GM04503 (cell line): ENCODE measurements at regions not wholly inside any gene's neighbourhood (a gene's known extent, or its start where the extent isn't known, plus 50 kb on each side); places are given as distances from the start of the nearest gene placed in this dataset.
A peak's percentile ranks its signal among the peaks of the same experiment; 100 is the strongest.

Experiments
- DNase-seq: peaks from one replicate; pipeline ENCODE4 v3.0.0-alpha.2; 2012; ENCODE audit warnings: low read depth

GRCh38 chr2:217090024-217090473, 230.2 kb upstream of the TNP1 start:
- DNase-seq: no peak

- DNase-seq: no peak
Observed at GRCh38 chr2:217086718-217087117, 226.9 kb upstream of the TNP1 start.

GRCh38 chr2:217086038-217086522, 226.2 kb upstream of the TNP1 start:
- no peak for DNase-seq

GRCh38 chr2:217085543-217085942, 225.7 kb upstream of the TNP1 start:
- no peak for DNase-seq

GRCh38 chr2:217081799-217082198, 221.9 kb upstream of the TNP1 start:
- no peak for DNase-seq

GRCh38 chr2:217079165-217079564, 219.3 kb upstream of the TNP1 start:
- no peak for DNase-seq

GRCh38 chr2:217077831-217078407, 218.1 kb upstream of the TNP1 start:
- no peak for DNase-seq

- no peak for DNase-seq
Observed at GRCh38 chr2:217076657-217077232, 216.9 kb upstream of the TNP1 start.

- no peak for DNase-seq
Observed at GRCh38 chr2:217076058-217076435, 216.2 kb upstream of the TNP1 start.

- no peak for DNase-seq
Observed at GRCh38 chr2:217075268-217076057, 215.6 kb upstream of the TNP1 start.

- no peak for DNase-seq
Observed at GRCh38 chr2:217074576-217075255, 214.9 kb upstream of the TNP1 start.

GRCh38 chr2:217071416-217071815, 211.6 kb upstream of the TNP1 start:
- no peak for DNase-seq

- DNase-seq: no peak
Observed at GRCh38 chr2:217070611-217071010, 210.7 kb upstream of the TNP1 start.

GRCh38 chr2:217070043-217070430, 210.2 kb upstream of the TNP1 start:
- DNase-seq: no peak

GRCh38 chr2:217069263-217070042, 209.6 kb upstream of the TNP1 start:
- DNase-seq: no peak

- no peak for DNase-seq
Observed at GRCh38 chr2:217068677-217069250, 208.9 kb upstream of the TNP1 start.

- DNase-seq: no peak
Observed at GRCh38 chr2:217067787-217068186, 207.9 kb upstream of the TNP1 start.

- no peak for DNase-seq
Observed at GRCh38 chr2:217066510-217067270, 206.8 kb upstream of the TNP1 start.

GRCh38 chr2:217065695-217066405, 206.0 kb upstream of the TNP1 start:
- peak; percentile 86 for DNase-seq

- no peak for DNase-seq
Observed at GRCh38 chr2:217065012-217065290, 205.1 kb upstream of the TNP1 start.
